K562 (cell line): ENCODE measurements at regions not wholly inside any gene's neighbourhood (a gene's known extent, or its start where the extent isn't known, plus 50 kb on each side); places are given as distances from the start of the nearest gene placed in this dataset.

Experiments
- ATF7 ChIP-seq: fragments of 450-650 bp; IDR thresholded peaks from 2 replicates; pipeline ENCODE4 v1.7.1; 2014; ENCODE audit warnings: mild to moderate bottlenecking, moderate library complexity
- CBFA2T3 ChIP-seq: fragments of 450-650 bp; IDR thresholded peaks from 2 replicates; pipeline ENCODE4 v1.6.1; 2017
- DDX20 ChIP-seq: fragments of 450-650 bp; IDR thresholded peaks from 2 replicates; pipeline ENCODE4 v1.6.1; 2016; ENCODE audit warnings: missing genetic modification characterization, low read depth, mild to moderate bottlenecking, missing compliant biosample characterization, moderate library complexity
- EGR1 ChIP-seq: fragments of 450-650 bp; conservative IDR thresholded peaks from 2 replicates; pipeline ENCODE4 v1.6.1; 2017; ENCODE audit warnings: mild to moderate bottlenecking
- FOS ChIP-seq: IDR thresholded peaks from 3 replicates; pipeline ENCODE4 v1.6.1; 2011; ENCODE audit not compliant: insufficient read length; ENCODE audit errors: extremely low read depth
- FOSL1 ChIP-seq: fragments of 200-800 bp; sonication (Bioruptor generic); conservative IDR thresholded peaks from 2 replicates; pipeline ENCODE4 v1.6.1; 2016; ENCODE audit warnings: missing genetic modification characterization, missing compliant biosample characterization
- ILF3 ChIP-seq: fragments of 450-650 bp; IDR thresholded peaks from 2 replicates; pipeline ENCODE4 v1.6.1; 2018; ENCODE audit warnings: antibody characterized with exemption, mild to moderate bottlenecking, moderate library complexity, borderline replicate concordance
- MBD2 ChIP-seq: sonication (generic); IDR thresholded peaks from 2 replicates; pipeline ENCODE4 v1.6.1; 2016; ENCODE audit warnings: low read depth, borderline replicate concordance
- MYNN ChIP-seq, 2 experiments: sonication (generic); formaldehyde crosslinking in 1 of 2; IDR thresholded peaks; 2 replicates each; pipeline versions ENCODE4 v1.5.0 to v1.6.1; 2016 to 2020; ENCODE audit warnings: antibody characterized with exemption in 1 of 2, missing genetic modification reagents in 1 of 2
- PHF8 ChIP-seq: fragments of 200-600 bp; sonication (generic); IDR thresholded peaks from 2 replicates; pipeline ENCODE4 v1.6.1; 2012; ENCODE audit warnings: mixed run types, mild to moderate bottlenecking, inconsistent platforms, low read length, moderate library complexity, borderline replicate concordance
- RBM34 ChIP-seq: fragments of 200-400 bp; formaldehyde crosslinking; IDR thresholded peaks from 2 replicates; pipeline ENCODE4 v1.6.1; 2018; ENCODE audit warnings: low read length, borderline replicate concordance; ENCODE audit not compliant: insufficient read depth
- SAP30 ChIP-seq: fragments of 200-600 bp; sonication (generic); IDR thresholded peaks from 2 replicates; pipeline ENCODE4 v1.6.1; 2012; ENCODE audit warnings: borderline replicate concordance, low read depth, mild to moderate bottlenecking, moderate library complexity, low read length, control low read depth, inconsistent platforms; ENCODE audit not compliant: insufficient read depth, poor library complexity, severe bottlenecking
- TCFL5 ChIP-seq: fragments of 250-450 bp; sonication (Bioruptor Pico); conservative IDR thresholded peaks from 2 replicates; pipeline ENCODE4 v1.6.1; 2021; ENCODE audit warnings: mild to moderate bottlenecking, moderate library complexity, matching md5 sums
- TF ChIP-seq, protein P1 (sequence below), 2 experiments: fragments of 450-650 bp; IDR thresholded peaks; 2 replicates each; pipeline ENCODE4 v1.6.1; 2016
- TF ChIP-seq, protein P2 (sequence below): fragments of 250-450 bp; sonication (Bioruptor Pico); IDR thresholded peaks from 2 replicates; pipeline ENCODE4 v1.5.0; 2021
- TF ChIP-seq, protein P3 (sequence below): fragments of 450-650 bp; IDR thresholded peaks from 2 replicates; pipeline ENCODE4 v1.7.0; 2016; ENCODE audit warnings: borderline replicate concordance
- TF ChIP-seq, protein P4 (sequence below), 3 experiments: fragments of 200-800 bp in 1 of 3; sonication (Bioruptor generic) in 1 of 3; sonication (generic) in 1 of 3; formaldehyde crosslinking in 1 of 3; IDR thresholded peaks; 2 replicates each; pipeline versions ENCODE4 v1.6.1 to v1.8.0; 2016 to 2022; ENCODE audit warnings: mild to moderate bottlenecking in 2 of 3, missing compliant biosample characterization in 2 of 3, missing genetic modification characterization in 2 of 3, missing genetic modification reagents in 1 of 3
- TF ChIP-seq, protein P5 (sequence below), 2 experiments: fragments of 200-800 bp in 1 of 2; sonication (Bioruptor generic) in 1 of 2; sonication (generic) in 1 of 2; formaldehyde crosslinking in 1 of 2; IDR thresholded peaks in 1 of 2; conservative IDR thresholded peaks in 1 of 2; 2 replicates each; pipeline versions ENCODE4 v1.5.0 to v1.6.1; 2016 to 2020; ENCODE audit warnings: missing compliant biosample characterization in 1 of 2, missing genetic modification characterization in 1 of 2, missing genetic modification reagents in 1 of 2
- TF ChIP-seq, protein P6 (sequence below): sonication (generic); formaldehyde crosslinking; IDR thresholded peaks from 2 replicates; pipeline ENCODE4 v1.8.0; 2023; ENCODE audit warnings: mild to moderate bottlenecking, missing genetic modification reagents

DNA sequence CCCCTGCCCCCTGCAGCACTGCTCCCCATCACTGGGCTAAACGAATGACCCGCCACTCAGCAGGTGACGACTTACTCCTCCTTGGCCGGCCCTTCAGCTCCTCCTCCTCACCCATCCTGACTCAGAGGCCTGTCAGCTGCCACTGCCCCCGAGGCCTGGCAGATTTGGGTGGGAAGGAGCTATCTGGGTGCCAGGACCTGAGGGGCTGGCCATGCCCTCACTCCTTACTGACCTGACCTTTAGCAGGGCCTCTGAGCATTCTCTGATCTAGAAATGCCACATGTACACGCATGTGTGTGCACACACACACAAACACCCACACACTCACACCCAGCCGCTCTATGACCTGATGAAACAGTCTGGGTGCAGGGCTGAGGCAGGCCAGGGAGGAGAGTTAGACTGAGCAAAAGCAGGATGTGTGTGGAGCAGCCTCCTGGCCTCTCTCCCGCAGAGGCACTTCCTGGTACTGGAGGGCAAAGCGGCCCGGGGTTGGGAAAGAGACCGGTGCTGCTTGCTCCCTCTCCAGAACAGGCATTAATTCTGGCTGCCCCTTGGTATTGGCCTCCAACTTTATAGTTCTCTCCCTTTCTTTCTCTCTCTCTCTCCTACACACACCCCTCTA, 68.0 kb downstream of the ZFP36L2 start (continued):
- TF ChIP-seq, protein P1, sequence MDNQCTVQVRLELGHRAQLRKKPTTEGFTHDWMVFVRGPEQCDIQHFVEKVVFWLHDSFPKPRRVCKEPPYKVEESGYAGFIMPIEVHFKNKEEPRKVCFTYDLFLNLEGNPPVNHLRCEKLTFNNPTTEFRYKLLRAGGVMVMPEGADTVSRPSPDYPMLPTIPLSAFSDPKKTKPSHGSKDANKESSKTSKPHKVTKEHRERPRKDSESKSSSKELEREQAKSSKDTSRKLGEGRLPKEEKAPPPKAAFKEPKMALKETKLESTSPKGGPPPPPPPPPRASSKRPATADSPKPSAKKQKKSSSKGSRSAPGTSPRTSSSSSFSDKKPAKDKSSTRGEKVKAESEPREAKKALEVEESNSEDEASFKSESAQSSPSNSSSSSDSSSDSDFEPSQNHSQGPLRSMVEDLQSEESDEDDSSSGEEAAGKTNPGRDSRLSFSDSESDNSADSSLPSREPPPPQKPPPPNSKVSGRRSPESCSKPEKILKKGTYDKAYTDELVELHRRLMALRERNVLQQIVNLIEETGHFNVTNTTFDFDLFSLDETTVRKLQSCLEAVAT (IDR thresholded peaks at IDR 0.05): no peak
- TF ChIP-seq, protein P2, sequence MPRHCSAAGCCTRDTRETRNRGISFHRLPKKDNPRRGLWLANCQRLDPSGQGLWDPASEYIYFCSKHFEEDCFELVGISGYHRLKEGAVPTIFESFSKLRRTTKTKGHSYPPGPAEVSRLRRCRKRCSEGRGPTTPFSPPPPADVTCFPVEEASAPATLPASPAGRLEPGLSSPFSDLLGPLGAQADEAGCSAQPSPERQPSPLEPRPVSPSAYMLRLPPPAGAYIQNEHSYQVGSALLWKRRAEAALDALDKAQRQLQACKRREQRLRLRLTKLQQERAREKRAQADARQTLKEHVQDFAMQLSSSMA: no peak
- TF ChIP-seq EGR1: peak; percentile 73
- TF ChIP-seq CBFA2T3: no peak
- TF ChIP-seq PHF8: 0 out of 2 replicates have a peak, but pooled peaks have one; percentile 9
- TF ChIP-seq FOSL1 (tag): peak; percentile 57
- TF ChIP-seq, protein P3, sequence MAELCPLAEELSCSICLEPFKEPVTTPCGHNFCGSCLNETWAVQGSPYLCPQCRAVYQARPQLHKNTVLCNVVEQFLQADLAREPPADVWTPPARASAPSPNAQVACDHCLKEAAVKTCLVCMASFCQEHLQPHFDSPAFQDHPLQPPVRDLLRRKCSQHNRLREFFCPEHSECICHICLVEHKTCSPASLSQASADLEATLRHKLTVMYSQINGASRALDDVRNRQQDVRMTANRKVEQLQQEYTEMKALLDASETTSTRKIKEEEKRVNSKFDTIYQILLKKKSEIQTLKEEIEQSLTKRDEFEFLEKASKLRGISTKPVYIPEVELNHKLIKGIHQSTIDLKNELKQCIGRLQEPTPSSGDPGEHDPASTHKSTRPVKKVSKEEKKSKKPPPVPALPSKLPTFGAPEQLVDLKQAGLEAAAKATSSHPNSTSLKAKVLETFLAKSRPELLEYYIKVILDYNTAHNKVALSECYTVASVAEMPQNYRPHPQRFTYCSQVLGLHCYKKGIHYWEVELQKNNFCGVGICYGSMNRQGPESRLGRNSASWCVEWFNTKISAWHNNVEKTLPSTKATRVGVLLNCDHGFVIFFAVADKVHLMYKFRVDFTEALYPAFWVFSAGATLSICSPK: no peak
- TF ChIP-seq FOS: no peak
- TF ChIP-seq MBD2: 0 out of 2 replicates have a peak, but pooled peaks have one; percentile 29
- TF ChIP-seq, protein P4, sequence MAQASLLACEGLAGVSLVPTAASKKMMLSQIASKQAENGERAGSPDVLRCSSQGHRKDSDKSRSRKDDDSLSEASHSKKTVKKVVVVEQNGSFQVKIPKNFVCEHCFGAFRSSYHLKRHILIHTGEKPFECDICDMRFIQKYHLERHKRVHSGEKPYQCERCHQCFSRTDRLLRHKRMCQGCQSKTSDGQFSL (CRISPR knock-in tag; IDR thresholded peaks at IDR 0.05): no peak
- TF ChIP-seq, protein P4 (tag; IDR thresholded peaks at IDR 0.05): no peak
- no peak for TF ChIP-seq ATF7
- TF ChIP-seq DDX20 (tag): no peak
- no peak for TF ChIP-seq SAP30
- TF ChIP-seq RBM34: no peak
- TF ChIP-seq, protein P5, sequence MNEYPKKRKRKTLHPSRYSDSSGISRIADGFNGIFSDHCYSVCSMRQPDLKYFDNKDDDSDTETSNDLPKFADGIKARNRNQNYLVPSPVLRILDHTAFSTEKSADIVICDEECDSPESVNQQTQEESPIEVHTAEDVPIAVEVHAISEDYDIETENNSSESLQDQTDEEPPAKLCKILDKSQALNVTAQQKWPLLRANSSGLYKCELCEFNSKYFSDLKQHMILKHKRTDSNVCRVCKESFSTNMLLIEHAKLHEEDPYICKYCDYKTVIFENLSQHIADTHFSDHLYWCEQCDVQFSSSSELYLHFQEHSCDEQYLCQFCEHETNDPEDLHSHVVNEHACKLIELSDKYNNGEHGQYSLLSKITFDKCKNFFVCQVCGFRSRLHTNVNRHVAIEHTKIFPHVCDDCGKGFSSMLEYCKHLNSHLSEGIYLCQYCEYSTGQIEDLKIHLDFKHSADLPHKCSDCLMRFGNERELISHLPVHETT (CRISPR knock-in tag; conservative IDR thresholded peaks at IDR 0.05 in 1 of 2, IDR thresholded peaks at IDR 0.05 in 1 of 2): 0 out of 4 replicates have a peak, but pooled peaks of 1 of the 2 experiments have one; percentile 21
- no peak for TF ChIP-seq TCFL5
- TF ChIP-seq MYNN (IDR thresholded peaks at IDR 0.05): 0 out of 2 replicates have a peak, but pooled peaks have one; percentile 28
- TF ChIP-seq MYNN (CRISPR knock-in tag; IDR thresholded peaks at IDR 0.05): no peak
- TF ChIP-seq, protein P6, sequence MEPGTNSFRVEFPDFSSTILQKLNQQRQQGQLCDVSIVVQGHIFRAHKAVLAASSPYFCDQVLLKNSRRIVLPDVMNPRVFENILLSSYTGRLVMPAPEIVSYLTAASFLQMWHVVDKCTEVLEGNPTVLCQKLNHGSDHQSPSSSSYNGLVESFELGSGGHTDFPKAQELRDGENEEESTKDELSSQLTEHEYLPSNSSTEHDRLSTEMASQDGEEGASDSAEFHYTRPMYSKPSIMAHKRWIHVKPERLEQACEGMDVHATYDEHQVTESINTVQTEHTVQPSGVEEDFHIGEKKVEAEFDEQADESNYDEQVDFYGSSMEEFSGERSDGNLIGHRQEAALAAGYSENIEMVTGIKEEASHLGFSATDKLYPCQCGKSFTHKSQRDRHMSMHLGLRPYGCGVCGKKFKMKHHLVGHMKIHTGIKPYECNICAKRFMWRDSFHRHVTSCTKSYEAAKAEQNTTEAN (CRISPR knock-in tag): no peak
- TF ChIP-seq ILF3: no peak
